Thymus (tissue), 11 donors: ENCODE measurements at regions not wholly inside any gene's neighbourhood (a gene's known extent, or its start where the extent isn't known, plus 50 kb on each side); places are given as distances from the start of the nearest gene placed in this dataset.
"Not testable (repeated sequence)": the region's sequence is repeated elsewhere in the genome, so short reads cannot be mapped to it uniquely, and the experiment has no call there.

Experiments
- DNase-seq, 9 donors: peaks; one replicate each; pipeline ENCODE4 v3.0.0-alpha.2; 2013; ENCODE audit warnings: low spot score in 9 of 9, low read depth in 6 of 9, missing footprints in 1 of 9
- H3K27ac ChIP-seq, 2 donors: one replicate each; pipeline ENCODE4 v1.5.1; 2013; ENCODE audit warnings: control low read depth in 1 of 2, low read depth in 1 of 2, low read length in 1 of 2, mild to moderate bottlenecking in 1 of 2, moderate library complexity in 1 of 2
- H3K27me3 ChIP-seq, 2 donors: one replicate each; pipeline ENCODE4 v1.5.1; 2013; ENCODE audit warnings: low read length in 1 of 2; ENCODE audit not compliant: control insufficient read depth in 2 of 2, insufficient read depth in 1 of 2
- H3K36me3 ChIP-seq, 2 donors: one replicate each; pipeline ENCODE4 v1.5.1; 2013; ENCODE audit warnings: low read length in 1 of 2, mild to moderate bottlenecking in 1 of 2, moderate library complexity in 1 of 2; ENCODE audit not compliant: control insufficient read depth in 2 of 2, insufficient read depth in 2 of 2
- H3K4me1 ChIP-seq, 2 donors: one replicate each; pipeline ENCODE4 v1.5.1; 2013; ENCODE audit warnings: low read length in 2 of 2; ENCODE audit not compliant: control insufficient read depth in 2 of 2, insufficient read depth in 2 of 2
- H3K4me3 ChIP-seq, 2 donors: one replicate each; pipeline ENCODE4 v1.5.1; 2013; ENCODE audit warnings: low read length in 2 of 2, control low read depth in 1 of 2, mild to moderate bottlenecking in 1 of 2
- H3K9me3 ChIP-seq, 2 donors: one replicate each; pipeline ENCODE4 v1.5.1; 2013; ENCODE audit warnings: low read length in 1 of 2, mild to moderate bottlenecking in 1 of 2; ENCODE audit not compliant: control insufficient read depth in 2 of 2, insufficient read depth in 1 of 2
- WGBS: extraction: QIAGEN DNeasy Blood & Tissue Kit; methylation state at CpG from one replicate; pipeline ENCODE4 v1.1.7; 2013; 5-methylcytosine and 5-hydroxymethylcytosine counted together
- donor health status: healthy.

DNA sequence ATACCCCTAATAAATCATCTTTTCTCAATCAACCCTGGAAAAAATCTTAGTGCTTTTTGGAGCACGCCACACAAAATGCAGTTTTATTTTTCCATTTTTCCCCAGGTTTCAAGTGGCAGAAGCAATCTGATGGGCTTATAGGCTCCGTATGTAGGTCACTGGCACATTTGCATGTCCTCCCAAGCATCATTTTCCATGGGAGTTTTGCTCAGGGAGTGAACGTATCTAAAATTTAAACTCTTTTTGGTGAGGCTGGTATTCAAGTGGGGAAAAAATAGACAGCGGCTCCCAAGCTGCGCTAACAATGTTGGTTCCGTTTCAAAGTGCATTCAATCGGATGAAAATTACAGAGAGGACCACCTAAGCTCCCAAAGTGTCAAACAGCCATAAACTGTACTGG lies 233.4 kb downstream of the MEX3B start:
- Histone ChIP-seq H3K4me1 (no peaks in the 10 kb centered on the region), H3K4me3 (no peak overlapping the region), H3K36me3 (no peaks in the 10 kb centered on the region), H3K27me3 (no peaks in the 10 kb centered on the region), H3K27ac (no peak overlapping the region), H3K9me3 (no peaks in the 10 kb centered on the region)
- no peak for DNase-seq
- 93% methylated on average over 7 of the region's 7 CpGs for WGBS

- WGBS, result 98% methylated on average over 6 of the region's 6 CpGs
- Histone ChIP-seq H3K27me3 (no peaks in the 10 kb centered on the region), H3K9me3 (no peaks in the 10 kb centered on the region), H3K27ac (no peak overlapping the region), H3K4me1 (no peaks in the 10 kb centered on the region), H3K4me3 (no peak overlapping the region), H3K36me3 (no peaks in the 10 kb centered on the region)
- DNase-seq, result no peak
Measured at GRCh38 chr15:81811736-81812135, 234.1 kb downstream of the MEX3B start.

GRCh38 chr15:81809543-81809942 lies 236.3 kb downstream of the MEX3B start:
- Histone ChIP-seq H3K27me3 (no peaks in the 10 kb centered on the region), H3K4me3 (no peak overlapping the region), H3K9me3 (no peaks in the 10 kb centered on the region), H3K27ac (no peak overlapping the region), H3K4me1 (no peaks in the 10 kb centered on the region), H3K36me3 (no peaks in the 10 kb centered on the region)
- WGBS, result 34% methylated on average over 4 of the region's 4 CpGs
- peak in 5 of 9 donors; percentile 1 to 47 (median 16) for DNase-seq

DNA sequence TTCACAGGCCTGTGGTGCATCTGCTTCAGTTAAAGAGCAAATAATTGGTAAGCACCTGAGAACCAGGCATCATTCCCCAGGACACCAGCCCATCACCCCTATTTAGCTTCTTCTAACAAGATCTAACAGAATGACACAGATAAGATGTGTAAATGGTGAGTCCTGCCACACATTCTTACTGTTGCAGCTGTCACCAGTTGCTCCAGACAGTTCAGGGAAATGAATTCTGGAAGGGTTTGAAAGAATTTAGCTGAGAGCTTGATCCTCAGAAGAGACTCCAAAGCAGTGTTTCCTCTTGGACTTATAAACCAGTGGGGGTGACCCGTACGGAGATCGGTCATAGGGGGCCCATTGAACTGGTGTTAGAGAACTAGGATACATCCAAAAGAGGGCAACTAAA lies 238.0 kb downstream of the MEX3B start:
- no peaks in the 10 kb centered on the region for H3K27me3 ChIP-seq
- WGBS, result 63% methylated on average over 3 of the region's 3 CpGs
- H3K4me1 ChIP-seq, result no peaks in the 10 kb centered on the region
- H3K4me3 ChIP-seq, result no peak overlapping the region
- no peak overlapping the region for H3K27ac ChIP-seq
- no peaks in the 10 kb centered on the region for H3K9me3 ChIP-seq
- no peak for DNase-seq
- H3K36me3 ChIP-seq, result no peaks in the 10 kb centered on the region

DNA sequence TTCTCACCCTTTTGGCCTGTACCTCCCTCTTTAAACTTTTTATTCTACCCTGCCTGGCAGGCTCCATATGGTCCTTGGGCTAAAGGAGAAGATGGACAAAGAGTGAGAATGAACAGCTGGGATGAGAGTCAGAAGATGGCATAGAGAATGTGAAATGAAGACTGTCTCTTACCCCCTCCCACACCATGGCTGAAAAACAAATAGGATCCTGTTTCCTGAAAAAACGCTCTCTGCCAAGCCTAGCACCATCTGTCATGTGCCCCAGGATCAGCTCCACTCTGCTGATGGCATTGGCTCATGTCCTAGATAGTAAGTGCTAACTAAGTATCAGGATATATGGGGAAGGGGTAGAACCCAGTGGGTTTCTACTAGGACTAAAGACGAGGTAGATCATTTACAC lies 238.6 kb downstream of the MEX3B start:
- H3K9me3 ChIP-seq, result no peaks in the 10 kb centered on the region
- no peaks in the 10 kb centered on the region for H3K27me3 ChIP-seq
- WGBS, result 93% methylated on average over 2 of the region's 2 CpGs
- no peaks in the 10 kb centered on the region for H3K4me1 ChIP-seq
- no peak overlapping the region for H3K27ac ChIP-seq
- H3K4me3 ChIP-seq, result no peak overlapping the region
- H3K36me3 ChIP-seq, result no peaks in the 10 kb centered on the region
- DNase-seq, result no peak

GRCh38 chr15:81795899-81796298 lies 249.9 kb downstream of the MEX3B start:
- no peak overlapping the region for H3K27ac ChIP-seq
- 98% methylated on average over 1 of the region's 1 CpG for WGBS
- no peaks in the 10 kb centered on the region for H3K36me3 ChIP-seq
- no peaks in the 10 kb centered on the region for H3K4me1 ChIP-seq
- H3K27me3 ChIP-seq, result no peaks in the 10 kb centered on the region
- H3K4me3 ChIP-seq, result no peak overlapping the region
- H3K9me3 ChIP-seq, result no peaks in the 10 kb centered on the region
- DNase-seq, result no peak

DNA sequence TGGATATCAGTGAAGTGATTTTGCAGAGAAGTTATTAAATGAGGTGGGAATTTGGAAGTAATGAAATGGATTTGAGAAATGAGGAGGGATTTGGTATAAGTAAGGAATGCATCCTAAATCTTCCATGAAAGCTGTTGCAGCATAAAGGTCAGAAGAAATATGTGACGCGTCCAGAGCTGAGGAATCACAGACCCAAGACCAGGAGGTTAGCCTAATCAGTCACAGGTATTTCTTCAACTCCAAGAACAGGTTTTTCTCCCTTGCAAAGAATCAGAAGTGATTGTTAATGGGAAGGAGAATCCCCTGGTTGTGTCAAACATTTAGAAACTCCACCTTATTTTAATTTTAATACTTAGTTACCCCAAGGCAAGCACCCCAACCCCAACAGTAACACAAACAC lies 253.2 kb downstream of the MEX3B start:
- Histone ChIP-seq H3K27me3 (no peaks in the 10 kb centered on the region), H3K9me3 (no peaks in the 10 kb centered on the region), H3K4me3 (no peak overlapping the region), H3K27ac (no peak overlapping the region), H3K36me3 (no peaks in the 10 kb centered on the region), H3K4me1 (no peaks in the 10 kb centered on the region)
- WGBS, result 99% methylated on average over 2 of the region's 2 CpGs
- no peak for DNase-seq

GRCh38 chr15:81791322-81791721 lies 254.5 kb downstream of the MEX3B start:
- H3K4me1 ChIP-seq, DNase-seq, H3K9me3 ChIP-seq, H3K4me3 ChIP-seq, H3K36me3 ChIP-seq, H3K27me3 ChIP-seq, H3K27ac ChIP-seq: not testable (repeated sequence)
- WGBS, result 98% methylated on average over 2 of the region's 2 CpGs

GRCh38 chr15:81789403-81789802 lies 256.4 kb downstream of the MEX3B start:
- no peaks in the 10 kb centered on the region for H3K9me3 ChIP-seq
- no peak overlapping the region for H3K4me3 ChIP-seq
- H3K27me3 ChIP-seq, result no peaks in the 10 kb centered on the region
- WGBS, result 97% methylated on average over 4 of the region's 4 CpGs
- H3K27ac ChIP-seq, result no peak overlapping the region
- H3K4me1 ChIP-seq, result no peaks in the 10 kb centered on the region
- H3K36me3 ChIP-seq, result no peaks in the 10 kb centered on the region
- DNase-seq, result no peak

GRCh38 chr15:81786776-81787175 lies 259.0 kb downstream of the MEX3B start:
- H3K27me3 ChIP-seq, result no peaks in the 10 kb centered on the region
- no peak for DNase-seq
- no peaks in the 10 kb centered on the region for H3K4me1 ChIP-seq
- WGBS, result 92% methylated on average over 4 of the region's 4 CpGs
- no peak overlapping the region for H3K4me3 ChIP-seq
- H3K27ac ChIP-seq, result no peak overlapping the region
- no peaks in the 10 kb centered on the region for H3K36me3 ChIP-seq
- no peaks in the 10 kb centered on the region for H3K9me3 ChIP-seq
